Stimulated activated CD4-positive, alpha-beta T cell treated with anti-CD3 and anti-CD28 coated beads, Interleukin-2, amount 100 ng/mL, for 24 hours (primary cell): ENCODE measurements at regions not wholly inside any gene's neighbourhood (a gene's known extent, or its start where the extent isn't known, plus 50 kb on each side); places are given as distances from the start of the nearest gene placed in this dataset.

Source experiments
- DNase-seq, 2 donors: peaks; one replicate each; pipeline ENCODE4 v3.0.0-alpha.2; 2020

- DNase-seq, result no peak
Observed at GRCh38 chr7:155871211-155871610, 58.9 kb upstream of the SHH start.

GRCh38 chr7:155870334-155871180 is 58.3 kb upstream of the SHH start:
- DNase-seq, result no peak

- no peak for DNase-seq
Observed at GRCh38 chr7:155869784-155870076, 57.5 kb upstream of the SHH start.

GRCh38 chr7:155868955-155869783 is 56.9 kb upstream of the SHH start:
- DNase-seq, result no peak

- no peak for DNase-seq
Observed at GRCh38 chr7:155867734-155868400, 55.6 kb upstream of the SHH start.

GRCh38 chr7:155867280-155867679 is 55.0 kb upstream of the SHH start:
- no peak for DNase-seq

GRCh38 chr7:155865830-155866525 is 53.7 kb upstream of the SHH start:
- no peak for DNase-seq

GRCh38 chr7:155864991-155865690 is 52.9 kb upstream of the SHH start:
- DNase-seq, result no peak

GRCh38 chr7:155864271-155864985 is 52.2 kb upstream of the SHH start:
- no peak for DNase-seq

- DNase-seq, result no peak
Observed at GRCh38 chr7:155863721-155864151, 51.5 kb upstream of the SHH start.

- DNase-seq, result no peak
Observed at GRCh38 chr7:155862123-155862892, 50.0 kb upstream of the SHH start.
